Osteoblast (primary cell): ENCODE measurements at regions not wholly inside any gene's neighbourhood (a gene's known extent, or its start where the extent isn't known, plus 50 kb on each side); places are given as distances from the start of the nearest gene placed in this dataset.

Source experiments
- DNase-seq: peaks from one replicate; pipeline ENCODE4 v3.0.0; 2011; ENCODE audit warnings: low spot score, mixed read lengths; ENCODE audit not compliant: insufficient read length; ENCODE audit errors: missing footprints
- H2AFZ ChIP-seq: 2 replicates; pipeline ENCODE4 v1.6.0; 2011; ENCODE audit warnings: mild to moderate bottlenecking, low read length
- H3K27ac ChIP-seq: 2 replicates; pipeline ENCODE4 v1.5.1; 2011; ENCODE audit warnings: mild to moderate bottlenecking, low read depth, low read length, moderate library complexity
- H3K27me3 ChIP-seq: 2 replicates; pipeline ENCODE4 v1.6.0; 2012; ENCODE audit warnings: mild to moderate bottlenecking, control low read depth, inconsistent platforms, low read length, moderate library complexity; ENCODE audit not compliant: insufficient read depth
- H3K36me3 ChIP-seq: 2 replicates; pipeline ENCODE4 v1.5.1; 2011; ENCODE audit warnings: mild to moderate bottlenecking, low read length, control low read depth, moderate library complexity; ENCODE audit not compliant: insufficient read depth
- H3K4me1 ChIP-seq: 2 replicates; pipeline ENCODE4 v1.5.1; 2011; ENCODE audit warnings: mild to moderate bottlenecking, low read length, control low read depth, moderate library complexity; ENCODE audit not compliant: insufficient read depth
- H3K4me2 ChIP-seq: 2 replicates; pipeline ENCODE4 v1.6.0; 2011; ENCODE audit warnings: mild to moderate bottlenecking, low read length; ENCODE audit not compliant: insufficient read depth
- H3K4me3 ChIP-seq: fragments of 200-600 bp; sonication (generic); 3 replicates; pipeline ENCODE4 v1.5.1; 2012; ENCODE audit warnings: mild to moderate bottlenecking, low read length, inconsistent platforms; ENCODE audit not compliant: insufficient read depth
- H3K79me2 ChIP-seq: 2 replicates; pipeline ENCODE4 v1.6.0; 2012; ENCODE audit warnings: mild to moderate bottlenecking, low read length, control low read depth, inconsistent platforms; ENCODE audit not compliant: insufficient read depth
- H3K9me3 ChIP-seq: 2 replicates; pipeline ENCODE4 v1.5.1; 2011; ENCODE audit warnings: low read depth, low read length, control low read depth
- H4K20me1 ChIP-seq: 2 replicates; pipeline ENCODE4 v1.6.0; 2012; ENCODE audit warnings: mild to moderate bottlenecking, low read length, control low read depth; ENCODE audit not compliant: insufficient read depth
- CTCF ChIP-seq: IDR thresholded peaks from 2 replicates; pipeline ENCODE4 v1.5.1; 2011; ENCODE audit warnings: mild to moderate bottlenecking, low read depth, low read length, moderate library complexity; ENCODE audit errors: extremely low read depth

GRCh38 chr7:25732766-25733217 is 419.2 kb upstream of the NFE2L3 start:
- Histone ChIP-seq H3K27ac (no peak overlapping the region), H3K27me3 (no peaks in the 10 kb centered on the region), H3K4me1 (no peaks in the 10 kb centered on the region), H3K4me2 (no peak overlapping the region), H3K36me3 (no peaks in the 10 kb centered on the region), H3K79me2 (no peaks in the 10 kb centered on the region), H4K20me1 (no peaks in the 10 kb centered on the region), H2AFZ (no peak overlapping the region), H3K9me3 (no peaks in the 10 kb centered on the region), H3K4me3 (no peak overlapping the region)
- DNase-seq: no peak
- no peak for TF ChIP-seq CTCF

GRCh38 chr7:25735674-25736242 is 416.2 kb upstream of the NFE2L3 start:
- Histone ChIP-seq H3K4me2 (no peak overlapping the region), H3K79me2 (no peaks in the 10 kb centered on the region), H3K4me3 (no peak overlapping the region), H3K27ac (no peak overlapping the region), H4K20me1 (no peaks in the 10 kb centered on the region), H3K9me3 (no peaks in the 10 kb centered on the region), H3K27me3 (no peaks in the 10 kb centered on the region), H3K36me3 (no peaks in the 10 kb centered on the region), H3K4me1 (no peaks in the 10 kb centered on the region), H2AFZ (no peak overlapping the region)
- DNase-seq: no peak
- no peak for TF ChIP-seq CTCF

DNA sequence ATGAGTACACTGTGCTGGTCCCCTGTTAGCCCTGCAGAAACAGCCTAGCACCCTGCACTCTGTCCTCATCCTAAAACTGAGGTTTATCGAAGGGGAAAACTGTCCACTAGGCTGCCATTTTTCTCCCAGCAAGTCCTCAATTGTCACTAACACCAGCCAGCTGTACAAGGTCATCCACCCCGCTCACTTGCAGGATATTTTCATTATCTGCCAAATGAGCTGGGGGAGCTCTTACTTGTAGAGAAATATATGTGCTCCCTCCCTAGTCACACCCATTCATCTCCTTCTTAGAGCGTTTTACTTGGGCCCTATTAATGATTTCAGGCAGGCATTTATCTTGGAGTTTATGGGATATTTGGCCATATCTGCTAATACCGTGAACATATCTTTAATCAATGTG is 413.5 kb upstream of the NFE2L3 start:
- H3K4me3 ChIP-seq: no peak overlapping the region
- no peak overlapping the region for H3K4me2 ChIP-seq
- no peaks in the 10 kb centered on the region for H3K27me3 ChIP-seq
- no peaks in the 10 kb centered on the region for H3K36me3 ChIP-seq
- H4K20me1 ChIP-seq: no peaks in the 10 kb centered on the region
- H3K79me2 ChIP-seq: no peaks in the 10 kb centered on the region
- H3K4me1 ChIP-seq: no peaks in the 10 kb centered on the region
- no peak overlapping the region for H2AFZ ChIP-seq
- DNase-seq: no peak
- H3K9me3 ChIP-seq: no peaks in the 10 kb centered on the region
- no peak for TF ChIP-seq CTCF
- H3K27ac ChIP-seq: no peak overlapping the region

GRCh38 chr7:25739143-25739542 is 412.9 kb upstream of the NFE2L3 start:
- no peak for DNase-seq
- no peaks in the 10 kb centered on the region for H4K20me1 ChIP-seq
- H3K27ac ChIP-seq: no peak overlapping the region
- no peak overlapping the region for H2AFZ ChIP-seq
- no peaks in the 10 kb centered on the region for H3K4me1 ChIP-seq
- TF ChIP-seq CTCF: no peak
- H3K4me2 ChIP-seq: no peak overlapping the region
- H3K9me3 ChIP-seq: no peaks in the 10 kb centered on the region
- no peak overlapping the region for H3K4me3 ChIP-seq
- H3K27me3 ChIP-seq: no peaks in the 10 kb centered on the region
- no peaks in the 10 kb centered on the region for H3K36me3 ChIP-seq
- H3K79me2 ChIP-seq: no peaks in the 10 kb centered on the region
